ENCODE measurements at regions not wholly inside any gene's neighbourhood (a gene's known extent, or its start where the extent isn't known, plus 50 kb on each side); places are given as distances from the start of the nearest gene placed in this dataset.

- TF ChIP-seq CTCF (IDR thresholded peaks at IDR 0.05; ENCODE audit: unreplicated experiment): no peak
- no TSS peak for BruUV-seq (replicated peaks)
- intact Hi-C loops (cut with micrococcal nuclease): no loop called here
- no peak for DNase-seq (ENCODE audit: unreplicated experiment)
- POLR2A ChIA-PET: interaction anchor here (1.3 kb wide), 1 partner anchor 13 kb away, joined by 3 read pairs; no protein-coding TSS in a partner anchor
- no peaks in the 10 kb centered on the region for H3K4me1 Mint-ChIP-seq (ENCODE audit: insufficient read depth, unreplicated experiment)
- no peaks in the 10 kb centered on the region for H3K27me3 Mint-ChIP-seq (ENCODE audit: insufficient read depth, unreplicated experiment)
- H3K4me3 Mint-ChIP-seq (ENCODE audit: unreplicated experiment): no peak overlapping the region
- peaks cover 5% of the 10 kb centered on the region for H3K9me3 Mint-ChIP-seq (ENCODE audit: unreplicated experiment)
- H3K27ac Mint-ChIP-seq (ENCODE audit: low read depth, unreplicated experiment): no peak overlapping the region
- CTCF ChIA-PET: interaction anchor here (1.1 to 1.2 kb wide), 2 partner anchors 13 to 70 kb away, joined by 3 read pairs; no protein-coding TSS in a partner anchor
- no peaks in the 10 kb centered on the region for H3K36me3 Mint-ChIP-seq (ENCODE audit: insufficient read depth, unreplicated experiment)
Measured at GRCh38 chr6:132101535-132101934, 150.4 kb upstream of the CCN2 start.

DNA sequence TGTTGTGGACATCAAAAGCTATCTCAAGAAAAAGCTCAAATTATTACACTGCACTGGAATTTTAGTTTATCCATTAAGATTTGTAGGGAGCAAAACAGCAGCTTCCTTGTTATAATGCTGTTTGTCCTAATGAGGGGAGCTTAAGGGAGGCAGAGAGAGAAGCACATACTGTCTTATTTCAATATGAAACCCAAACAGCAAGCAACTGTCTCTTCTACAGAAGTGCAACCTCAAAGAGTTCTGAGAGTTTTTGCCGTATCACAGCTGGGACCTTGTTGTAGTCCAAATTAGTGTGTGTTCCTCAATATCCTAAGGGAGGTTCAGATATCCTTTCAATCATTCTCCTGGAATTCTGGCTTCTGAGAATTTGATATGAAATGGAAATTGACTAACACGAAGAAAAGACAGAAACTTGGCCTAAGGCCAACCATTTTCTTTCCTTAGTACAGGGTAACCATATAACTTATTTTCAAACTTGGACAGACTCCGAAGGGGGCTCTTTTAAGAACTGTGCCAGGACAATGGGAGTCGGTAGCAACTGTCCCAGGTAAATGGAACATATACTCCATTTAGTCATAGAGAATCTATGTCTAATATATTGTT lies 149.3 kb upstream of the CCN2 start:
- no peaks in the 10 kb centered on the region for H3K27me3 Mint-ChIP-seq (ENCODE audit: insufficient read depth, unreplicated experiment)
- TF ChIP-seq CTCF (IDR thresholded peaks at IDR 0.05; ENCODE audit: unreplicated experiment): no peak
- no TSS peak for BruUV-seq (replicated peaks)
- no peak overlapping the region for H3K4me3 Mint-ChIP-seq (ENCODE audit: unreplicated experiment)
- ChIA-PET POLR2A (interaction anchor here (1.3 kb wide), 1 partner anchor 14 kb away, joined by 3 read pairs; no protein-coding TSS in a partner anchor), CTCF (interaction anchor here (0.6 to 1.2 kb wide), 8 partner anchors 14 to 113 kb away, joined by 3 to 4 read pairs (median 3); no protein-coding TSS in a partner anchor)
- no peaks in the 10 kb centered on the region for H3K4me1 Mint-ChIP-seq (ENCODE audit: insufficient read depth, unreplicated experiment)
- no peaks in the 10 kb centered on the region for H3K36me3 Mint-ChIP-seq (ENCODE audit: insufficient read depth, unreplicated experiment)
- no peak overlapping the region for H3K27ac Mint-ChIP-seq (ENCODE audit: low read depth, unreplicated experiment)
- DNase-seq (ENCODE audit: unreplicated experiment): no peak
- H3K9me3 Mint-ChIP-seq (ENCODE audit: unreplicated experiment): peaks cover 5% of the 10 kb centered on the region
- intact Hi-C loops (cut with micrococcal nuclease): no loop called here

- H3K27ac Mint-ChIP-seq (ENCODE audit: low read depth, unreplicated experiment): no peak overlapping the region
- ChIA-PET POLR2A (no interaction called here), CTCF (no interaction called here)
- DNase-seq (ENCODE audit: unreplicated experiment): no peak
- no TSS peak for BruUV-seq (replicated peaks)
- H3K4me3 Mint-ChIP-seq (ENCODE audit: unreplicated experiment): no peak overlapping the region
- H3K36me3 Mint-ChIP-seq (ENCODE audit: insufficient read depth, unreplicated experiment): no peaks in the 10 kb centered on the region
- H3K27me3 Mint-ChIP-seq (ENCODE audit: insufficient read depth, unreplicated experiment): no peaks in the 10 kb centered on the region
- intact Hi-C loops (cut with micrococcal nuclease): no loop called here
- no peak for TF ChIP-seq CTCF (IDR thresholded peaks at IDR 0.05; ENCODE audit: unreplicated experiment)
- no peaks in the 10 kb centered on the region for H3K9me3 Mint-ChIP-seq (ENCODE audit: unreplicated experiment)
- no peaks in the 10 kb centered on the region for H3K4me1 Mint-ChIP-seq (ENCODE audit: insufficient read depth, unreplicated experiment)
Measured at GRCh38 chr6:132096996-132097395, 145.8 kb upstream of the CCN2 start.

DNA sequence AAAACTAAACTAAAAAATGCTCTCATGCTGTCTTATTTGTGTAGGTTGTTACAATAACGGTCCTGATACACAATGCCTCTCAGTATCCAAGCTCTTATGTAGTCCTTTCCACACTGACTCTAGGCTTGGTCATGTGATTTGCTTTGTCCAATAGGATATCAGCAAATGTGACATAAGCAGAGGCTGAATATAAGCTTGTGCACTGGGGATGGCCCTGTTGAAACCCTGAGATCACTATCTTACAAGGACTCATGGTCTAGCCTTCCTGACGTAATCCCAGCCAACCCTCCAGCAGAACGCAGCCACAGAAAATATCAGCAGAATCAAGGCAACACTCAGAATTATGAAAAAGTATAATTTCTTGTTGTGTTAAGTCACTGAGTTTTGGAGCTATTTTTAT lies 145.1 kb upstream of the CCN2 start:
- ChIA-PET CTCF (interaction anchor here (1.0 kb wide), 1 partner anchor 171 kb away, joined by 4 read pairs; no protein-coding TSS in a partner anchor), POLR2A (no interaction called here)
- intact Hi-C loops (cut with micrococcal nuclease): no loop called here
- Mint-ChIP-seq H3K36me3 (ENCODE audit: insufficient read depth, unreplicated experiment) (no peaks in the 10 kb centered on the region), H3K4me3 (ENCODE audit: unreplicated experiment) (no peak overlapping the region), H3K9me3 (ENCODE audit: unreplicated experiment) (no peaks in the 10 kb centered on the region), H3K27ac (ENCODE audit: low read depth, unreplicated experiment) (no peak overlapping the region), H3K27me3 (ENCODE audit: insufficient read depth, unreplicated experiment) (no peaks in the 10 kb centered on the region), H3K4me1 (ENCODE audit: insufficient read depth, unreplicated experiment) (no peaks in the 10 kb centered on the region)
- BruUV-seq (replicated peaks): no TSS peak
- DNase-seq (ENCODE audit: unreplicated experiment): no peak
- TF ChIP-seq CTCF (IDR thresholded peaks at IDR 0.05; ENCODE audit: unreplicated experiment): no peak
